ENCODE measurements at regions not wholly inside any gene's neighbourhood (a gene's known extent, or its start where the extent isn't known, plus 50 kb on each side); places are given as distances from the start of the nearest gene placed in this dataset.

DNA sequence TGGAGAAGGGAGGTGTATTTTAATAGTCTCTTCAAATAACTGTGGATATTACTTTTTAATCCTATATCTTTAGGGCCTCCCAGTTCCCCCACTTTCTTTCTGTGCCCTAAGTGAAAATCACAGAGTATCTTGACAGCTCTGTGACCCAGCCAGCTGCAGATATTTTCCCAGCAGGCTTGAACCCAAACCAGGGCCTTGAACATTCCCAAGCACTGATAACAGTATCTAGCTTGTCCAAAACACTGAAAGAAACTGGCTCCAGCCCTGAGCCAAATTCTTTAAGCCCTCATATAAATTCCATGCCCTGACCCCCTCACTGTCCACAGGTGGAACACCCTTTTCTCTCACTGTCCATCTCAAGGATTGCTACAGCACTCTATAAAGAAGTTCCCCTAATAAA lies 388.1 kb upstream of the CHAC2 start:
- Mint-ChIP-seq H3K4me1 (ENCODE audit: low read depth) (peaks cover 1% of the 10 kb centered on the region), H3K27me3 (no peaks in the 10 kb centered on the region), H3K36me3 (ENCODE audit: insufficient read depth) (no peaks in the 10 kb centered on the region), H3K9me3 (ENCODE audit: low read depth) (peaks cover 7% of the 10 kb centered on the region), H3K4me3 (ENCODE audit: low read depth) (no peak overlapping the region), H3K27ac (peak overlapping the region; percentile 69)
- TF ChIP-seq CTCF (IDR thresholded peaks at IDR 0.05; ENCODE audit: unreplicated experiment), result no peak
- DNase-seq (ENCODE audit: low spot score, unreplicated experiment), result no peak

- Mint-ChIP-seq H3K27ac (no peak overlapping the region), H3K36me3 (ENCODE audit: insufficient read depth) (no peaks in the 10 kb centered on the region), H3K9me3 (ENCODE audit: low read depth) (peaks cover 7% of the 10 kb centered on the region), H3K27me3 (no peaks in the 10 kb centered on the region), H3K4me3 (ENCODE audit: low read depth) (no peak overlapping the region), H3K4me1 (ENCODE audit: low read depth) (peaks cover 1% of the 10 kb centered on the region)
- DNase-seq (ENCODE audit: low spot score, unreplicated experiment), result no peak
- no peak for TF ChIP-seq CTCF (IDR thresholded peaks at IDR 0.05; ENCODE audit: unreplicated experiment)
These were observed 388.8 kb upstream of the CHAC2 start for GRCh38 chr2:53378791-53379190.

DNA sequence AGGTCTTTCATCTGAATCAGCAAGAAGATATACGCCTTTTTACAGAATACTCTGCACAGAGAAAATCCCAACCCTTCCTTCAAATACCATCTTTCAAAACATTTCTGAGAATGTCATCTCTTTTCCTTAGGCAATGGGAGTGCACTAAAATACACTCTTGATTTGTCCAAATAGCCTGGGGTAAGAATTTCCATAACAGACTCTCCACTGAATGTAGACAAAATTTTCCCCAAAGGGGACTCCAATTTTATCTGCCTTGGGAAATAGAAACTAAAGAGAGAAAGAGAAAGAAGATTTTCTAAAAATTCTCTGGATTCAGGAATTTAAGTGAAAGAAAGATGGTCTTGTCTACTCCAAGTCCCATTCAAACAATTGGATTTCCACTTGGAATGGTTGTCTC lies 394.5 kb upstream of the CHAC2 start:
- H3K27ac Mint-ChIP-seq, result no peak overlapping the region
- H3K36me3 Mint-ChIP-seq (ENCODE audit: insufficient read depth), result no peaks in the 10 kb centered on the region
- TF ChIP-seq CTCF (IDR thresholded peaks at IDR 0.05; ENCODE audit: unreplicated experiment), result no peak
- no peaks in the 10 kb centered on the region for H3K4me1 Mint-ChIP-seq (ENCODE audit: low read depth)
- peaks cover 7% of the 10 kb centered on the region for H3K9me3 Mint-ChIP-seq (ENCODE audit: low read depth)
- H3K4me3 Mint-ChIP-seq (ENCODE audit: low read depth), result no peak overlapping the region
- DNase-seq (ENCODE audit: low spot score, unreplicated experiment), result no peak
- no peaks in the 10 kb centered on the region for H3K27me3 Mint-ChIP-seq

DNA sequence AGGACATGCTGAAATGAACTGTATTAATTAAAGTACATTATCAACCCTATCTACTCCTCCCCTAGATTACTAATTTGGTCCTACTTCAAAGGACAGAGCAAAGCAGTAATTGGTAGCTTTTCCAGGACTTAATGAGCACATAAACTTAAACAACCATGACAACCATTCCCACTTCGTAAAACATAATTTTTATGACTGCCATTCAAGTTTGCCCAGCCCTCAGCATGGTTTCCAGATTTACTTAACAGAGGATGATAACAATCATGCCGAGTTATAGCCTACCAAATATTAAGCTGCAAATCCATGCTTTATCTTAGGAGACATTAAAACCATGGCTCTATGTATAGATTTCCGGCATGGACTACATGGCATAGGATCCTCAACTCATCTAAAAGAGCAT lies 401.1 kb upstream of the CHAC2 start:
- DNase-seq (ENCODE audit: low spot score, unreplicated experiment), result no peak
- no peak overlapping the region for H3K4me3 Mint-ChIP-seq (ENCODE audit: low read depth)
- TF ChIP-seq CTCF (IDR thresholded peaks at IDR 0.05; ENCODE audit: unreplicated experiment), result no peak
- H3K27me3 Mint-ChIP-seq, result no peaks in the 10 kb centered on the region
- H3K27ac Mint-ChIP-seq, result no peak overlapping the region
- H3K4me1 Mint-ChIP-seq (ENCODE audit: low read depth), result no peaks in the 10 kb centered on the region
- peaks cover 3% of the 10 kb centered on the region for H3K9me3 Mint-ChIP-seq (ENCODE audit: low read depth)
- H3K36me3 Mint-ChIP-seq (ENCODE audit: insufficient read depth), result no peaks in the 10 kb centered on the region

DNA sequence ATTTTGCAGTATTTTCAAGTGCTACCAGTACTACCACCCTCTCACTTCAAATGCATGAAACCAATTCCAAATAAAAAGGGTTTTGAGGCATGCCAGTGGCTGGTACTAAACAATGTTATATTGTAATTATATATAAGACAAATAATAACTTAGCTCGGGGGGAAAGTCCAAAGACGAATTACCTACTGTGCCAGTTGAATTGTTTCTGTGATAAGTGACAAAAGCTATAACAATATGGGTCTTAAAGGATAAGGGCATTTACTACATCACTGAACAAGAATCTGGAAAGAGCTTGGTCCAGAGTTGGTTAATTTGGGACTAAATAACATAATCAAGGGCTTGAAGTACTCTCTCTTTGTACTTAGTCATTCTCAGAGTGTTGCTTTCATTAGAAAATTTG lies 404.7 kb upstream of the CHAC2 start:
- DNase-seq (ENCODE audit: low spot score, unreplicated experiment), result no peak

More for the DNA sequence above, 404.7 kb upstream of the CHAC2 start:
- no peak for TF ChIP-seq CTCF (IDR thresholded peaks at IDR 0.05; ENCODE audit: unreplicated experiment)
- Mint-ChIP-seq H3K4me1 (ENCODE audit: low read depth) (no peaks in the 10 kb centered on the region), H3K9me3 (ENCODE audit: low read depth) (peaks cover 8% of the 10 kb centered on the region), H3K4me3 (ENCODE audit: low read depth) (no peak overlapping the region), H3K36me3 (ENCODE audit: insufficient read depth) (no peaks in the 10 kb centered on the region), H3K27me3 (no peaks in the 10 kb centered on the region), H3K27ac (no peak overlapping the region)

All from progenitor cell of endocrine pancreas (in vitro differentiated cells).